ENCODE measurements at regions not wholly inside any gene's neighbourhood (a gene's known extent, or its start where the extent isn't known, plus 50 kb on each side); places are given as distances from the start of the nearest gene placed in this dataset.

DNA sequence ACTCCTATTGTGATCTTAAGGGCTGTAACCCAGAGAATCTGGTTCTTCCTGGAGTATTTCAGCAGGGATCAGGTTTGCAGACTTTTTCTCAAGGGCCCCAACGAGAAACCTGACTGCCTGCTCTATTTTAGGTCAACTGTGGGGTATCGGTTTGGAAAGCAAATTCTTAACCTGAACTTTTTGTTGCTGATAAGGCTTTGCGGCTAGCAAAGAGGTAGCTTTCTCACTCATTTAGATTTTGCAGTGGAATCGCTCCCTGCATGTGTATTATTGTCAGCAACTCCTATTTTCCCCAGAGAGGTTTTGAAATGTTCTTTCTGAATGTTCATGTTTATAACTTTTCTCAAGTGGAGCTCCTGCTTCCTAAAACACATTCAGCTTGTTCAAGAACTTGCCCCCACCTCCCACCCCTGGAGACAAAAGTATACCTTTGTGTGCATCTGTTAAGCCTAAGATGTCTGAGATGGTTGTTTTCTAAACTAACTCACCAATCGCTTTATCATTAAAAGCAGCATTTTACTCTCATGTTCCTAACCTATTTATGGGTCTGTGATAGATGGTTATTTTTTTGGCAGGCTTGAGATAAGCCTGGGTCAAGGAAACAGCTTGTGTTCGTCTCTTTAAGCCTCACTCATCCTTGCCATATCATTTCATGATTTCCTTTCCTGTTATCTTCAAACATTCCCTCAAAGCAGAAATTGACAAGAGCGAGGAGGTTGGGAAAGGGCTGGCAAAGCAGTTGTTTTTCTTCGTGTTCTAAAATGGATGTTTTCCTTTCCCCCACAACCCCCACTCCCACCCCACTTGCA, 129.8 kb downstream of the BAMBI start (continued):
- TF ChIP-seq, protein P1, sequence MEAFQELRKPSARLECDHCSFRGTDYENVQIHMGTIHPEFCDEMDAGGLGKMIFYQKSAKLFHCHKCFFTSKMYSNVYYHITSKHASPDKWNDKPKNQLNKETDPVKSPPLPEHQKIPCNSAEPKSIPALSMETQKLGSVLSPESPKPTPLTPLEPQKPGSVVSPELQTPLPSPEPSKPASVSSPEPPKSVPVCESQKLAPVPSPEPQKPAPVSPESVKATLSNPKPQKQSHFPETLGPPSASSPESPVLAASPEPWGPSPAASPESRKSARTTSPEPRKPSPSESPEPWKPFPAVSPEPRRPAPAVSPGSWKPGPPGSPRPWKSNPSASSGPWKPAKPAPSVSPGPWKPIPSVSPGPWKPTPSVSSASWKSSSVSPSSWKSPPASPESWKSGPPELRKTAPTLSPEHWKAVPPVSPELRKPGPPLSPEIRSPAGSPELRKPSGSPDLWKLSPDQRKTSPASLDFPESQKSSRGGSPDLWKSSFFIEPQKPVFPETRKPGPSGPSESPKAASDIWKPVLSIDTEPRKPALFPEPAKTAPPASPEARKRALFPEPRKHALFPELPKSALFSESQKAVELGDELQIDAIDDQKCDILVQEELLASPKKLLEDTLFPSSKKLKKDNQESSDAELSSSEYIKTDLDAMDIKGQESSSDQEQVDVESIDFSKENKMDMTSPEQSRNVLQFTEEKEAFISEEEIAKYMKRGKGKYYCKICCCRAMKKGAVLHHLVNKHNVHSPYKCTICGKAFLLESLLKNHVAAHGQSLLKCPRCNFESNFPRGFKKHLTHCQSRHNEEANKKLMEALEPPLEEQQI (IDR thresholded peaks at IDR 0.05): no peak
- TF ChIP-seq GATAD2B (IDR thresholded peaks at IDR 0.05; ENCODE audit: borderline replicate concordance): peak; percentile 50; the same call in 1 of the 2 replicates
- TF ChIP-seq SRSF7 (optimal IDR thresholded peaks at IDR 0.05; ENCODE audit: low read depth, low read length): no peak
- no peak for TF ChIP-seq RBM25 (IDR thresholded peaks at IDR 0.05; ENCODE audit: low read depth, low read length, severe bottlenecking)
- peak in 1 of 2 experiments; percentile 78; a peak in 1 of 4 replicates for TF ChIP-seq ARNT (IDR thresholded peaks at IDR 0.05)
- TF ChIP-seq, protein P2, sequence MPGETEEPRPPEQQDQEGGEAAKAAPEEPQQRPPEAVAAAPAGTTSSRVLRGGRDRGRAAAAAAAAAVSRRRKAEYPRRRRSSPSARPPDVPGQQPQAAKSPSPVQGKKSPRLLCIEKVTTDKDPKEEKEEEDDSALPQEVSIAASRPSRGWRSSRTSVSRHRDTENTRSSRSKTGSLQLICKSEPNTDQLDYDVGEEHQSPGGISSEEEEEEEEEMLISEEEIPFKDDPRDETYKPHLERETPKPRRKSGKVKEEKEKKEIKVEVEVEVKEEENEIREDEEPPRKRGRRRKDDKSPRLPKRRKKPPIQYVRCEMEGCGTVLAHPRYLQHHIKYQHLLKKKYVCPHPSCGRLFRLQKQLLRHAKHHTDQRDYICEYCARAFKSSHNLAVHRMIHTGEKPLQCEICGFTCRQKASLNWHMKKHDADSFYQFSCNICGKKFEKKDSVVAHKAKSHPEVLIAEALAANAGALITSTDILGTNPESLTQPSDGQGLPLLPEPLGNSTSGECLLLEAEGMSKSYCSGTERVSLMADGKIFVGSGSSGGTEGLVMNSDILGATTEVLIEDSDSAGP (CRISPR knock-in tag; IDR thresholded peaks at IDR 0.05): no peak
- TF ChIP-seq CBFA2T2 (conservative IDR thresholded peaks at IDR 0.05): peak; percentile 94
- peak; percentile 75; the same call in 1 of the 2 replicates for TF ChIP-seq FOXM1 (IDR thresholded peaks at IDR 0.05; ENCODE audit: low read depth)
- TF ChIP-seq FOXM1 (CRISPR knock-in tag; IDR thresholded peaks at IDR 0.05; ENCODE audit: low read depth): no peak
- peak; percentile 37 for TF ChIP-seq FOSL1 (tag; conservative IDR thresholded peaks at IDR 0.05)
- peak; percentile 44; the same call in 1 of the 2 replicates for TF ChIP-seq ZFX (CRISPR knock-in tag; IDR thresholded peaks at IDR 0.05)
- TF ChIP-seq MEF2D (tag; conservative IDR thresholded peaks at IDR 0.05; ENCODE audit: low read depth): peak; percentile 98
- no peak for TF ChIP-seq PCBP2 (IDR thresholded peaks at IDR 0.05; ENCODE audit: low read depth, low read length, poor library complexity, severe bottlenecking)
- TF ChIP-seq NCOA1 (IDR thresholded peaks at IDR 0.05; ENCODE audit: low read depth): no peak; the same call in 1 of the 2 replicates
- peak; percentile 43 for TF ChIP-seq TBP (optimal IDR thresholded peaks at IDR 0.05; ENCODE audit: low read depth, low read length)
- peak; percentile 26; the same call in 1 of the 2 replicates for TF ChIP-seq CREB1 (IDR thresholded peaks at IDR 0.05)
- TF ChIP-seq CREB1 (CRISPR knock-in tag; IDR thresholded peaks at IDR 0.05): no peak
- TF ChIP-seq TAF9B (IDR thresholded peaks at IDR 0.05; ENCODE audit: partially characterized antibody): peak; percentile 50
- TF ChIP-seq MTA2 (IDR thresholded peaks at IDR 0.05; ENCODE audit: low read depth): peak; percentile 59
- TF ChIP-seq, protein P3, sequence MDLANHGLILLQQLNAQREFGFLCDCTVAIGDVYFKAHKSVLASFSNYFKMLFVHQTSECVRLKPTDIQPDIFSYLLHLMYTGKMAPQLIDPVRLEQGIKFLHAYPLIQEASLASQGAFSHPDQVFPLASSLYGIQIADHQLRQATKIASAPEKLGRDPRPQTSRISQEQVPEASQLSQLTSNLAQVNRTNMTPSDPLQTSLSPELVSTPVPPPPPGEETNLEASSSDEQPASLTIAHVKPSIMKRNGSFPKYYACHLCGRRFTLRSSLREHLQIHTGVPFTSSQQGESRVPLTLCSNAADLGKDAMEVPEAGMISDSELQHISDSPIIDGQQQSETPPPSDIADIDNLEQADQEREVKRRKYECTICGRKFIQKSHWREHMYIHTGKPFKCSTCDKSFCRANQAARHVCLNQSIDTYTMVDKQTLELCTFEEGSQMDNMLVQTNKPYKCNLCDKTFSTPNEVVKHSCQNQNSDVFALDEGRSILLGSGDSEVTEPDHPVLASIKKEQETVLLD (IDR thresholded peaks at IDR 0.05): peak; percentile 59; the same call in 1 of the 2 replicates
- TF ChIP-seq, protein P4, sequence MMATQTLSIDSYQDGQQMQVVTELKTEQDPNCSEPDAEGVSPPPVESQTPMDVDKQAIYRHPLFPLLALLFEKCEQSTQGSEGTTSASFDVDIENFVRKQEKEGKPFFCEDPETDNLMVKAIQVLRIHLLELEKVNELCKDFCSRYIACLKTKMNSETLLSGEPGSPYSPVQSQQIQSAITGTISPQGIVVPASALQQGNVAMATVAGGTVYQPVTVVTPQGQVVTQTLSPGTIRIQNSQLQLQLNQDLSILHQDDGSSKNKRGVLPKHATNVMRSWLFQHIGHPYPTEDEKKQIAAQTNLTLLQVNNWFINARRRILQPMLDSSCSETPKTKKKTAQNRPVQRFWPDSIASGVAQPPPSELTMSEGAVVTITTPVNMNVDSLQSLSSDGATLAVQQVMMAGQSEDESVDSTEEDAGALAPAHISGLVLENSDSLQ (IDR thresholded peaks at IDR 0.05): peak; percentile 77
- TF ChIP-seq LEF1 (IDR thresholded peaks at IDR 0.05): peak; percentile 32; the same call in 1 of the 2 replicates
- no peak for TF ChIP-seq ZC3H4 (CRISPR knock-in tag; IDR thresholded peaks at IDR 0.05; ENCODE audit: borderline replicate concordance)
